HCT116 (cell line): ENCODE measurements at regions not wholly inside any gene's neighbourhood (a gene's known extent, or its start where the extent isn't known, plus 50 kb on each side); places are given as distances from the start of the nearest gene placed in this dataset.

Source experiments
- ATAC-seq: fragments of 200-7000 bp; cut with Tn5 transposase; 2 replicates; pipeline ENCODE4 v1.9.1; 2020; ENCODE audit warnings: mild to moderate bottlenecking, moderate library complexity
- BruUV-seq: library from RNA; stranded (reverse); fragments of 400-500 nt; replicated peaks from 2 replicates; lab custom pipeline; 2021; lab: Mats Ljungman, UMichigan
- CTCF ChIA-PET: fragments of 300-600 bp; sonication (Branson Sonifier 250); formaldehyde crosslinking; loops from one replicate; lab custom pipeline; 2021; ENCODE audit warnings: antibody characterized with exemption; lab: Charles Lee
- POLR2A ChIA-PET: fragments of 300-600, 350-600 bp; sonication (Branson Sonifier 250); formaldehyde crosslinking; loops from one replicate; lab custom pipeline; 2021; ENCODE audit warnings: antibody characterized with exemption; lab: Charles Lee
- RAD21 ChIA-PET, 2 experiments: fragments of 300-600 bp; sonication (Branson Sonifier 250); formaldehyde crosslinking; loops; one replicate each; lab custom pipeline; 2023; ENCODE audit warnings: low total read pairs in 2 of 2; ENCODE audit not compliant: uncharacterized antibody in 2 of 2, unreplicated experiment in 2 of 2, low non-redundant PET in 1 of 2; lab: Charles Lee
- DNase-seq: peaks from one replicate; pipeline ENCODE4 v3.0.0-alpha.2; 2010; ENCODE audit warnings: low read depth, low spot score
- H2AFZ ChIP-seq: fragments of 200-600 bp; shearing (Covaris generic), sonication (generic); 2 replicates; pipeline ENCODE4 v1.6.1; 2017; ENCODE audit warnings: low read depth, mixed run types, mixed read lengths, antibody characterized with exemption, low read length; ENCODE audit not compliant: poor library complexity, severe bottlenecking
- H3K27ac ChIP-seq: 2 replicates; pipeline ENCODE4 v1.5.1; 2012; ENCODE audit warnings: low read depth, low read length
- H3K27me3 ChIP-seq: fragments of 200-600 bp; sonication (generic); 2 replicates; pipeline ENCODE4 v1.6.1; 2016; ENCODE audit warnings: mixed run types, low read length, mixed read lengths; ENCODE audit not compliant: insufficient read depth
- H3K36me3 ChIP-seq, 2 experiments: fragments of 200-500 bp in 1 of 2; fragments of 200-600 bp in 1 of 2; sonication (Bioruptor generic) in 1 of 2; sonication (generic) in 1 of 2; 2 replicates each; pipeline versions ENCODE4 v1.5.1 to v1.6.1; 2014 to 2016; ENCODE audit warnings: low read length in 2 of 2, inconsistent platforms in 1 of 2, mixed read lengths in 1 of 2, mixed run types in 1 of 2; ENCODE audit not compliant: insufficient read depth in 2 of 2, control insufficient read depth in 1 of 2
- H3K4me1 ChIP-seq, 2 experiments: fragments of 200-600 bp in 1 of 2; sonication (generic) in 1 of 2; 2 replicates each; pipeline versions ENCODE4 v1.5.1 to v1.6.1; 2012 to 2017; ENCODE audit warnings: low read length in 2 of 2, inconsistent platforms in 1 of 2, mild to moderate bottlenecking in 1 of 2, mixed read lengths in 1 of 2, mixed run types in 1 of 2, moderate library complexity in 1 of 2; ENCODE audit not compliant: insufficient read depth in 2 of 2, control insufficient read depth in 1 of 2
- H3K4me2 ChIP-seq: fragments of 200-600 bp; sonication (generic); 2 replicates; pipeline ENCODE4 v1.6.1; 2017; ENCODE audit warnings: mixed run types, low read length, mixed read lengths
- H3K4me3 ChIP-seq, 2 experiments: fragments of 200-600 bp in 1 of 2; sonication (generic) in 1 of 2; replicated peaks in 1 of 2; 2 replicates each; pipeline ENCODE4 v1.5.1; 2011 to 2016; ENCODE audit warnings: low read length in 2 of 2, control low read depth in 1 of 2, low read depth in 1 of 2, mild to moderate bottlenecking in 1 of 2, mixed read lengths in 1 of 2, mixed run types in 1 of 2
- H3K79me2 ChIP-seq: fragments of 200-600 bp; sonication (generic); 2 replicates; pipeline ENCODE4 v1.6.1; 2017; ENCODE audit warnings: mild to moderate bottlenecking, mixed run types, low read length, moderate library complexity, mixed read lengths; ENCODE audit not compliant: insufficient read depth
- H3K9ac ChIP-seq: fragments of 200-600 bp; sonication (generic); 2 replicates; pipeline ENCODE4 v1.6.1; 2016; ENCODE audit warnings: low read length, mixed read lengths
- H3K9me2 ChIP-seq: fragments of 200-600 bp; sonication (generic), shearing (Covaris generic); 2 replicates; pipeline ENCODE4 v1.6.1; 2017; ENCODE audit warnings: mixed run types, mild to moderate bottlenecking, moderate library complexity; ENCODE audit not compliant: insufficient read depth
- H3K9me3 ChIP-seq, 2 experiments: fragments of 200-500 bp in 1 of 2; fragments of 200-600 bp in 1 of 2; sonication (Bioruptor generic) in 1 of 2; sonication (generic) in 1 of 2; 2 replicates each; pipeline ENCODE4 v1.6.1; 2014 to 2017; ENCODE audit warnings: low read length in 2 of 2, mixed read lengths in 2 of 2, inconsistent platforms in 1 of 2, low read depth in 1 of 2, mild to moderate bottlenecking in 1 of 2, mixed run types in 1 of 2, moderate library complexity in 1 of 2; ENCODE audit not compliant: control insufficient read depth in 1 of 2, insufficient read depth in 1 of 2
- H4K20me1 ChIP-seq: fragments of 200-600 bp; sonication (generic), shearing (Covaris generic); 2 replicates; pipeline ENCODE4 v1.6.1; 2017; ENCODE audit warnings: mixed run types, mild to moderate bottlenecking, moderate library complexity; ENCODE audit not compliant: insufficient read depth
- CBX3 ChIP-seq: IDR thresholded peaks from 2 replicates; pipeline ENCODE4 v1.6.1; 2012; ENCODE audit warnings: low read depth
- CEBPB ChIP-seq: IDR thresholded peaks from 2 replicates; pipeline ENCODE4 v1.6.1; 2012; ENCODE audit warnings: low read depth
- EGR1 ChIP-seq: IDR thresholded peaks from 2 replicates; pipeline ENCODE4 v1.6.1; 2012; ENCODE audit warnings: low read depth
- EZH2 ChIP-seq: fragments of 200-600 bp; sonication (generic); IDR thresholded peaks from 2 replicates; pipeline ENCODE4 v1.6.1; 2017; ENCODE audit warnings: antibody characterized with exemption, mixed run types
- EZH2phosphoT487 ChIP-seq: fragments of 200-600 bp; IDR thresholded peaks from 2 replicates; pipeline ENCODE4 v1.6.1; 2018; ENCODE audit warnings: antibody characterized with exemption, borderline replicate concordance
- FOSL1 ChIP-seq: IDR thresholded peaks from 2 replicates; pipeline ENCODE4 v1.6.1; 2012; ENCODE audit warnings: low read depth
- JUND ChIP-seq: IDR thresholded peaks from 2 replicates; pipeline ENCODE4 v1.6.1; 2012
- POLR2A ChIP-seq: IDR thresholded peaks from 2 replicates; pipeline ENCODE4 v1.7.0; 2011; ENCODE audit warnings: borderline replicate concordance; ENCODE audit not compliant: insufficient read depth, insufficient read length; ENCODE audit errors: extremely low read depth
- POLR2AphosphoS5 ChIP-seq: IDR thresholded peaks from 2 replicates; pipeline ENCODE4 v1.6.1; 2011; ENCODE audit warnings: mild to moderate bottlenecking, low read depth, low read length, moderate library complexity
- RAD21 ChIP-seq: IDR thresholded peaks from 2 replicates; pipeline ENCODE4 v1.6.1; 2012; ENCODE audit warnings: low read depth, mild to moderate bottlenecking
- SIN3A ChIP-seq: IDR thresholded peaks from 2 replicates; pipeline ENCODE4 v1.6.1; 2012; ENCODE audit warnings: low read depth
- SP1 ChIP-seq: IDR thresholded peaks from 2 replicates; pipeline ENCODE4 v1.6.1; 2012; ENCODE audit warnings: low read depth
- SRF ChIP-seq: IDR thresholded peaks from 2 replicates; pipeline ENCODE4 v1.6.1; 2012; ENCODE audit warnings: low read depth
- TCF7L2 ChIP-seq: IDR thresholded peaks from 2 replicates; pipeline ENCODE4 v1.7.0; 2011; ENCODE audit warnings: borderline replicate concordance, inconsistent platforms; ENCODE audit not compliant: insufficient read depth, insufficient read length; ENCODE audit errors: extremely low read depth
- YY1 ChIP-seq: IDR thresholded peaks from 2 replicates; pipeline ENCODE4 v1.6.1; 2011; ENCODE audit warnings: low read length, low read depth, moderate library complexity, mild to moderate bottlenecking; ENCODE audit not compliant: insufficient replicate concordance; ENCODE audit errors: extremely low read depth
- ZFX ChIP-seq: fragments of 450-650 bp; IDR thresholded peaks from 2 replicates; pipeline ENCODE4 v1.6.1; 2017
- intact Hi-C: fragments of 100-400 bp; cut with micrococcal nuclease; formaldehyde crosslinking; loops from 2 replicates; pipeline ENCODE4 v1.10.0; 2022
- TF ChIP-seq, protein P1 (sequence below): IDR thresholded peaks from 2 replicates; pipeline ENCODE4 v1.6.1; 2011; ENCODE audit warnings: mild to moderate bottlenecking, low read length, moderate library complexity; ENCODE audit not compliant: insufficient replicate concordance; ENCODE audit errors: extremely low read depth
- TF ChIP-seq, protein P2 (sequence below): IDR thresholded peaks from 2 replicates; pipeline ENCODE4 v1.6.1; 2012; ENCODE audit warnings: low read depth
- TF ChIP-seq, protein P3 (sequence below): IDR thresholded peaks from 2 replicates; pipeline ENCODE4 v1.6.1; 2012
- TF ChIP-seq, protein P4 (sequence below), 3 experiments: fragments of 200-600 bp in 1 of 3; sonication (generic) in 1 of 3; IDR thresholded peaks in 2 of 3; conservative IDR thresholded peaks in 1 of 3; 2 replicates each; pipeline ENCODE4 v1.5.1; 2012 to 2017; ENCODE audit warnings: low read depth in 2 of 3, low read length in 2 of 3, antibody characterized with exemption in 1 of 3, borderline replicate concordance in 1 of 3, control low read depth in 1 of 3, mild to moderate bottlenecking in 1 of 3, mixed read lengths in 1 of 3, mixed run types in 1 of 3, moderate library complexity in 1 of 3; ENCODE audit not compliant: insufficient read depth in 1 of 3

DNA sequence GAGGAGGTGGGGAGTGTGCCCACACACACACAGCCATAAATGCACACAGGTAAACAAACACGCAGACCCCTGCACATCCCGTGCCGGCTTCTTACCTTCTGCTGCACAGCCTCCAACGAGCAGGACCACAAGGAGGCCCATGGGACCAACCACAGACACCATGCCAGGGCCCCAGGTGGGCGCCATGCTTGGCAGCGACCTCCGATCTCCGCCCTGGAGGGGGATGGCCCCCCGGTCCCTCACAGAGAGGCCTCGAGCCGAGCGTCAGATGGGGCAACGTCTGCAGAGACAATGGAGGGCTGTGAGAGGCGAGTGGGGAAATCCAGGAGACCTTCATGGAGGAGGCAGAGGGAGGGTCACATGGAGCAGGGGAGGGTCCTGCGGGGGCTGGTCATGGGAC lies 54.7 kb downstream of the PTPRS start:
- ChIA-PET POLR2A (no interaction called here), CTCF (no interaction called here), RAD21 (no interaction called here)
- H3K36me3 ChIP-seq = peaks cover 3 to 7% of the 10 kb centered on the region in 2 experiments; a peak in 2 of 4 replicates
- ATAC-seq = no peak
- H3K9me2 ChIP-seq = no peaks in the 10 kb centered on the region
- H3K79me2 ChIP-seq = peaks cover 30% of the 10 kb centered on the region; the same call in 1 of the 2 replicates
- no peak overlapping the region for H2AFZ ChIP-seq
- H3K4me1 ChIP-seq = no peaks in the 10 kb centered on the region
- H3K27ac ChIP-seq = no peak overlapping the region
- H3K27me3 ChIP-seq = no peaks in the 10 kb centered on the region
- H4K20me1 ChIP-seq = no peaks in the 10 kb centered on the region
- H3K4me3 ChIP-seq = no peak overlapping the region
- no peak for TF ChIP-seq POLR2A
- no peak for TF ChIP-seq TCF7L2
- no peak for TF ChIP-seq JUND
- TF ChIP-seq YY1 = no peak
- TF ChIP-seq ZFX = no peak
- TF ChIP-seq, protein P1, sequence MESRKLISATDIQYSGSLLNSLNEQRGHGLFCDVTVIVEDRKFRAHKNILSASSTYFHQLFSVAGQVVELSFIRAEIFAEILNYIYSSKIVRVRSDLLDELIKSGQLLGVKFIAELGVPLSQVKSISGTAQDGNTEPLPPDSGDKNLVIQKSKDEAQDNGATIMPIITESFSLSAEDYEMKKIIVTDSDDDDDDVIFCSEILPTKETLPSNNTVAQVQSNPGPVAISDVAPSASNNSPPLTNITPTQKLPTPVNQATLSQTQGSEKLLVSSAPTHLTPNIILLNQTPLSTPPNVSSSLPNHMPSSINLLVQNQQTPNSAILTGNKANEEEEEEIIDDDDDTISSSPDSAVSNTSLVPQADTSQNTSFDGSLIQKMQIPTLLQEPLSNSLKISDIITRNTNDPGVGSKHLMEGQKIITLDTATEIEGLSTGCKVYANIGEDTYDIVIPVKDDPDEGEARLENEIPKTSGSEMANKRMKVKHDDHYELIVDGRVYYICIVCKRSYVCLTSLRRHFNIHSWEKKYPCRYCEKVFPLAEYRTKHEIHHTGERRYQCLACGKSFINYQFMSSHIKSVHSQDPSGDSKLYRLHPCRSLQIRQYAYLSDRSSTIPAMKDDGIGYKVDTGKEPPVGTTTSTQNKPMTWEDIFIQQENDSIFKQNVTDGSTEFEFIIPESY = no peak
- no peak for TF ChIP-seq FOSL1
- no peak for TF ChIP-seq EZH2
- TF ChIP-seq, protein P2, sequence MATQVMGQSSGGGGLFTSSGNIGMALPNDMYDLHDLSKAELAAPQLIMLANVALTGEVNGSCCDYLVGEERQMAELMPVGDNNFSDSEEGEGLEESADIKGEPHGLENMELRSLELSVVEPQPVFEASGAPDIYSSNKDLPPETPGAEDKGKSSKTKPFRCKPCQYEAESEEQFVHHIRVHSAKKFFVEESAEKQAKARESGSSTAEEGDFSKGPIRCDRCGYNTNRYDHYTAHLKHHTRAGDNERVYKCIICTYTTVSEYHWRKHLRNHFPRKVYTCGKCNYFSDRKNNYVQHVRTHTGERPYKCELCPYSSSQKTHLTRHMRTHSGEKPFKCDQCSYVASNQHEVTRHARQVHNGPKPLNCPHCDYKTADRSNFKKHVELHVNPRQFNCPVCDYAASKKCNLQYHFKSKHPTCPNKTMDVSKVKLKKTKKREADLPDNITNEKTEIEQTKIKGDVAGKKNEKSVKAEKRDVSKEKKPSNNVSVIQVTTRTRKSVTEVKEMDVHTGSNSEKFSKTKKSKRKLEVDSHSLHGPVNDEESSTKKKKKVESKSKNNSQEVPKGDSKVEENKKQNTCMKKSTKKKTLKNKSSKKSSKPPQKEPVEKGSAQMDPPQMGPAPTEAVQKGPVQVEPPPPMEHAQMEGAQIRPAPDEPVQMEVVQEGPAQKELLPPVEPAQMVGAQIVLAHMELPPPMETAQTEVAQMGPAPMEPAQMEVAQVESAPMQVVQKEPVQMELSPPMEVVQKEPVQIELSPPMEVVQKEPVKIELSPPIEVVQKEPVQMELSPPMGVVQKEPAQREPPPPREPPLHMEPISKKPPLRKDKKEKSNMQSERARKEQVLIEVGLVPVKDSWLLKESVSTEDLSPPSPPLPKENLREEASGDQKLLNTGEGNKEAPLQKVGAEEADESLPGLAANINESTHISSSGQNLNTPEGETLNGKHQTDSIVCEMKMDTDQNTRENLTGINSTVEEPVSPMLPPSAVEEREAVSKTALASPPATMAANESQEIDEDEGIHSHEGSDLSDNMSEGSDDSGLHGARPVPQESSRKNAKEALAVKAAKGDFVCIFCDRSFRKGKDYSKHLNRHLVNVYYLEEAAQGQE = no peak
- no peak for TF ChIP-seq EGR1
- TF ChIP-seq, protein P3, sequence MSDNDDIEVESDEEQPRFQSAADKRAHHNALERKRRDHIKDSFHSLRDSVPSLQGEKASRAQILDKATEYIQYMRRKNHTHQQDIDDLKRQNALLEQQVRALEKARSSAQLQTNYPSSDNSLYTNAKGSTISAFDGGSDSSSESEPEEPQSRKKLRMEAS = no peak
- TF ChIP-seq CEBPB = no peak
- no peak for TF ChIP-seq RAD21
- no peak for TF ChIP-seq EZH2phosphoT487
- no peak for TF ChIP-seq SP1
- TF ChIP-seq POLR2AphosphoS5 = no peak
- no peak for TF ChIP-seq SRF
- TF ChIP-seq, protein P4, sequence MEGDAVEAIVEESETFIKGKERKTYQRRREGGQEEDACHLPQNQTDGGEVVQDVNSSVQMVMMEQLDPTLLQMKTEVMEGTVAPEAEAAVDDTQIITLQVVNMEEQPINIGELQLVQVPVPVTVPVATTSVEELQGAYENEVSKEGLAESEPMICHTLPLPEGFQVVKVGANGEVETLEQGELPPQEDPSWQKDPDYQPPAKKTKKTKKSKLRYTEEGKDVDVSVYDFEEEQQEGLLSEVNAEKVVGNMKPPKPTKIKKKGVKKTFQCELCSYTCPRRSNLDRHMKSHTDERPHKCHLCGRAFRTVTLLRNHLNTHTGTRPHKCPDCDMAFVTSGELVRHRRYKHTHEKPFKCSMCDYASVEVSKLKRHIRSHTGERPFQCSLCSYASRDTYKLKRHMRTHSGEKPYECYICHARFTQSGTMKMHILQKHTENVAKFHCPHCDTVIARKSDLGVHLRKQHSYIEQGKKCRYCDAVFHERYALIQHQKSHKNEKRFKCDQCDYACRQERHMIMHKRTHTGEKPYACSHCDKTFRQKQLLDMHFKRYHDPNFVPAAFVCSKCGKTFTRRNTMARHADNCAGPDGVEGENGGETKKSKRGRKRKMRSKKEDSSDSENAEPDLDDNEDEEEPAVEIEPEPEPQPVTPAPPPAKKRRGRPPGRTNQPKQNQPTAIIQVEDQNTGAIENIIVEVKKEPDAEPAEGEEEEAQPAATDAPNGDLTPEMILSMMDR (IDR thresholded peaks at IDR 0.05 in 2 of 3, conservative IDR thresholded peaks at IDR 0.05 in 1 of 3; ENCODE audit: borderline replicate concordance in 1 of 3, insufficient read depth in 1 of 3, low read depth in 2 of 3, low read length in 2 of 3) = no peak
- TF ChIP-seq CBX3 = no peak
- no peak for TF ChIP-seq SIN3A
- no peak overlapping the region for H3K9ac ChIP-seq
- BruUV-seq = no TSS peak
- intact Hi-C loops = no loop called here
- H3K9me3 ChIP-seq = no peaks in the 10 kb centered on the region
- no peak for DNase-seq
- H3K4me2 ChIP-seq = no peak overlapping the region
